Activated naive CD4-positive, alpha-beta T cell treated with anti-CD3 and anti-CD28 coated beads, Interleukin-2, amount 50 U/mL, for 72 hours (primary cell): ENCODE measurements at regions not wholly inside any gene's neighbourhood (a gene's known extent, or its start where the extent isn't known, plus 50 kb on each side); places are given as distances from the start of the nearest gene placed in this dataset.

Experiments
- ATAC-seq, 2 donors: fragments of 150-1000 bp; cut with Tn5 transposase; 2 replicates each; pipeline ENCODE4 v1.10.0; 2021; ENCODE audit warnings: mild to moderate bottlenecking in 2 of 2, moderate library complexity in 2 of 2
- DNase-seq, 2 donors: peaks; one replicate each; pipeline ENCODE4 v3.0.0; 2021 to 2022; ENCODE audit warnings: low spot score in 2 of 2
- H3K27ac Mint-ChIP-seq, 2 donors: one replicate each; pipeline ENCODE4 v1.8.0; 2022; ENCODE audit warnings: mild to moderate bottlenecking in 2 of 2, mixed read lengths in 2 of 2
- H3K36me3 Mint-ChIP-seq, 2 donors: one replicate each; pipeline ENCODE4 v1.8.0; 2022; ENCODE audit warnings: mixed read lengths in 2 of 2
- H3K9me3 Mint-ChIP-seq, 2 donors: one replicate each; pipeline ENCODE4 v1.8.0; 2022; ENCODE audit warnings: mixed read lengths in 2 of 2

DNA sequence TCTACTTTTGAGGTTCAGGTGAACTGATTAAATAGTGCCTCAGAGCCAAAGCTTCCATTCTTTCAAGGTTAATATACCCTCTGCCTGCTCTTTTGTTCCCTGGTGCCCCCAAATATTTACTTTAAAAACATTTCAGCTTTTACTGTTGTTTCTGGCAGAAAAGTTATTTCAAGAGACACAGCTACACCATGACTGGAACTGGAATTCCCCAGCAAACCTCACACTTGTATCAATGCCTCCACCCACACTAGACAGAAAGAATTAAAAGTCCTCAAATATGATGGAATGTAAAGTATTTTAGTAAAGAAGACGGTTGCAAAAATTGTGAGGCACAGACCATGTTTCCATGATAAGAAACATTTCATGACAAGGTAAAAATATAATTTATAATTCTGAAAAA is 720.2 kb upstream of the TYRP1 start:
- Mint-ChIP-seq H3K36me3 (no peaks in the 10 kb centered on the region), H3K9me3 (peaks cover 14 to 16% of the 10 kb centered on the region in 2 donors), H3K27ac (no peak overlapping the region)
- no peak for DNase-seq
- ATAC-seq: no peak

DNA sequence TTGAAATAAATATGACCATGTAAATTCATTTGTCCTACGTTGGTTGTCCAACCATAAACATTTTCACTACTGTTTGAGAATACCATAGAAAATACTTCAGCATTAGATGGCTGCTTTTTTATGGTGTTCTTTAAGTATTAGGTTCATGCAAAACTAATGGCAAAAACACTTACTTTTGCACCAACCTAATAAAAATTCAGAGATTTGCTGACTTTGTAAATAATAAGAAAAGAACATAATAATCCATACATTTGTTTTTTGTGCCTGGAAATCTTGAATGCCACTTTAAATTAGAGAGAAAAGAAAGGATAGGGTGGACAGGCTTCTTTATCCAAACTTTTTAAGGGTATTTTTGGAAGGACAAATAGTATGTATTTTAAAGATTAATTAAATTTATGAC is 719.7 kb upstream of the TYRP1 start:
- peaks cover 14 to 19% of the 10 kb centered on the region in 2 donors for H3K9me3 Mint-ChIP-seq
- H3K27ac Mint-ChIP-seq: no peak overlapping the region
- no peak for ATAC-seq
- H3K36me3 Mint-ChIP-seq: no peaks in the 10 kb centered on the region
- DNase-seq: no peak

DNA sequence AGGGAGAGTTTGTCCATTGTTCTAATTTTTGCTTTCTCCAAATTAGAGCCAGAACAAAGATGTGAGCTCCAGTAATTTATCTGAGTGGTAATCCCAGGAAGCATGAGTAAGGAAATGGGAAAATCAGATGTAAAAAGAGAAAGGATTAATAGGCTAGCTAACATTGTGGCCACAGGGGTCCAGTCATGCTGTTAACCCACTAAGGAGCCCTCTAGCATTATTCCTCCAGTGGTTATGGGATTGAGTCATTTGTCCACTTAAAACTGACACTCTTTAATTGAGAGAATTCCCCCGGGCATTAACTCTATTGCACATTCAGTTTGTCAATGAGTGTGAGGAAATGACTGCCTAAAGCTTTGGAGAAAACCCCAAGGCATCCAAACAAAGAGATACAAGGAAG is 700.3 kb upstream of the TYRP1 start:
- ATAC-seq: no peak
- Mint-ChIP-seq H3K9me3 (peaks cover 14 to 15% of the 10 kb centered on the region in 2 donors), H3K36me3 (peaks cover 0 to 6% of the 10 kb centered on the region in 2 donors), H3K27ac (no peak overlapping the region)
- no peak for DNase-seq

DNA sequence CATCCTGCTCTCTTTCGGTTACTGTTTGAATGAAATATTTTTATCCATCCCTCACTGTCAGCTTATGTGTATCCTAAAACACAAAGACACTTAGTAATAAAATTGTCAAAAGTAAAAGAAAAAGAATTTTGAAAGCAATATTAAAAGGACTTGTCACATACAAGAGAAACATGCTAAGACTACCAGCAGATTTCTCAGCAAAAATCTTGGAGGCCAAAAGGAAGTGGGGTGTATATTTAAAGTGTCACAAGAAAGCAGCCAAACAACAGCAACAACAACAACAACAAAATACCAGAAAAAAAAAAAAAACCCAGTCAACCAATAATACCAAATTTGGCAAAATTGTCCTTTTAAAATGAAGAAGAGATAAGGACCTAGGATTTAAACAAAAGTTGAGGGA is 678.7 kb upstream of the TYRP1 start:
- DNase-seq (no peak), ATAC-seq (no peak)
- Mint-ChIP-seq H3K9me3 (peaks cover 27 to 28% of the 10 kb centered on the region in 2 donors), H3K36me3 (peaks cover 0 to 7% of the 10 kb centered on the region in 2 donors), H3K27ac (no peak overlapping the region)

DNA sequence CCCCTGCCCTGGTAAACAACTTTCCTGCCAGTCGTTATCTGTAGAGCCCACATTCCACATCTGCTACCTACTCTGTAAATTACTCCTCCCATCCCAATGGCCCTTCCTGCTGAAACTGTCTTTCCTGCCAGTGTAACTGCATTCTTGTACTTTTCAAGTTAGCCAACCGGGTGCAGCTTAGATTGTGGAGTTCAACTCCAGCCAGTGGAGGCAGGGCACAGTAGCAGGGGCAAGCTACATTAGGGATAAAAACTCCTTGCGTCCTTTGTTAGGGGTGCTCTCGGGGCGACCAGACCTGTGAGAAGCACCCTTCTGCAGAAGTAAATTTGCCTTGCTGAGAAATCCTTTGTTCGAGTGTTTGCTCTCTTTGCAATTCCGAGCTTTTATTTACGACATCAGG is 639.0 kb upstream of the TYRP1 start:
- no peak for ATAC-seq
- DNase-seq: no peak
- peaks cover 26 to 38% of the 10 kb centered on the region in 2 donors for H3K9me3 Mint-ChIP-seq
- peaks cover 12 to 18% of the 10 kb centered on the region in 2 donors for H3K36me3 Mint-ChIP-seq
- no peak overlapping the region for H3K27ac Mint-ChIP-seq

DNA sequence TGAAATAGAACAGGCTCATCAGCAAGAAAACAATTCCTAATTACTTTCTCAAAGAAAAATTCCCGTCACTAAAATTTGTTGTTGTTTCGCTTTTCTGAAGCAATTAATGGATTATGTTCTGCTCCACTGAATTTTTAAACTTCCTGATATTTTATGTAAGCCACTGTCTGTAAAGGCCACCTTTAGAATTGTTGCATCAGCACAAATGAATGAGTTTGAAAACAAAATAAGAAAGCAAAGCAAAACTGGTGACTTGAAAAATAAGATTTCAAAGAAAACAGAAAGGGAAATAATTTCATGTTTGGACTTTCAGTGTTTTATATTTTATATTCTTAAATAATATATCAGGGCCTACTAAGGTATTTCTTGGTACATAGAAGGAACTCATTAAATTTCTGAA is 636.3 kb upstream of the TYRP1 start:
- Mint-ChIP-seq H3K27ac (no peak overlapping the region), H3K9me3 (peaks cover 33 to 49% of the 10 kb centered on the region in 2 donors), H3K36me3 (peaks cover 12 to 18% of the 10 kb centered on the region in 2 donors)
- ATAC-seq (no peak), DNase-seq (no peak)

DNA sequence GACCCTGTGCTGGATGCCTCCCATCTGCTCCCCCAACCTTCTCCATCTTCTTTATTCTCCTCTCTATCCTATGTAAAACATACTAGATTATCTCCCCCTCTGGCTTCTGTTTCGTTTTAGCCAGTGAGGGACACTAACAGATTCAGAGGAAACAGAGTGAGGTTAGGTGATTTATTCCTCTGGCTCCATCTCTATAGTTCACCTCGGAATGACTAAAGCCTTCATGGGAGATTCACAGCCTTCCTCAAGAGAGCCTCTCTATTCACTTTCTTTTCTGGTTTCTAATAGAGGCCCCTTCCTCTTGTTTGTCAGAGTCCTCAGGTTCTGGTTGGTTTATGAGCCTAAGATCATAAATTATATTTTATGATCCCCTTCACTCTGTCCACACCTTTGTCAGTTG is 633.1 kb upstream of the TYRP1 start:
- H3K36me3 Mint-ChIP-seq: peaks cover under 1 to 7% of the 10 kb centered on the region in 2 donors
- no peak for ATAC-seq

DNA sequence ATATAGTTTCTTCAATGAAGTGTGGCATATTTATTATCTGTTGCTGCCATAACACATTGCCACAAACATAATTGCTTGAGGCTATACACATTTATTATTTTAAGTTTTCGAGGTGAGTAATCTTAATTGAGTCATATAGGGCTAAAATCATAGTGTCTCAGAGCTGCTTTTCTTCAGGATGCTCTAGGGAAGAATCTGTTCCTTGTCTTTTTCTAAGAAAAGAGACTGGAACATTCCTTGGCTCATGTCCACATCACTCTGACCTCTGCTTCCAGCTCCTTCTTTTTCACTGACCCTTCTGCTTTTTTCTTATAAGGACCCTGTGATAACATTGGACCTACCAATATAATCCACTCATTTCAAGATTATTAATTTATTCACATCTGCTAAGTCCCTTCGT is 632.4 kb upstream of the TYRP1 start:
- H3K36me3 Mint-ChIP-seq: peaks cover 0 to 6% of the 10 kb centered on the region in 2 donors

More for the DNA sequence above, 633.1 kb upstream of the TYRP1 start:
- no peak for DNase-seq
- Mint-ChIP-seq H3K27ac (no peak overlapping the region), H3K9me3 (peaks cover 10 to 28% of the 10 kb centered on the region in 2 donors)

DNA sequence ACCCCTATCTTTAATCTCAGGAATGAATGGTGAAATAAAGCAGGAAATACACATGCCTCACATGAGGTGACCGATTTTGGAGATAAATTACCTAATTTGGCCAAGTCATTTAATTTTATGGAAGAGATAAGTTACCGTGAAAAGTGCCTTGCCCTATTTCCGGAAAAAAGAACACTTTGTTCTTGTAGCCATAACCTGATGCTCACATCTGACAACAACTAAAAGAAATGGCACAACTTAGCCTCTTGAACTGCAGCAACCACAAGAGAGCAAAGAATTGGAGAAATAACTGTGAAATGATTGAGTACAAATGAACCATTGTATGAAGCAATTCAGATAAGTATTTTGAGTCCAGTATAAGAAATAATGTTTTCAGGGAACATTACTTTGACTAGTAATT is 628.1 kb upstream of the TYRP1 start:
- no peak overlapping the region for H3K27ac Mint-ChIP-seq
- H3K36me3 Mint-ChIP-seq: peaks cover 0 to 6% of the 10 kb centered on the region in 2 donors
- peaks cover 8 to 29% of the 10 kb centered on the region in 2 donors for H3K9me3 Mint-ChIP-seq
- ATAC-seq: no peak
- no peak for DNase-seq

More for the DNA sequence above, 632.4 kb upstream of the TYRP1 start:
- Mint-ChIP-seq H3K27ac (no peak overlapping the region), H3K9me3 (peaks cover 10 to 28% of the 10 kb centered on the region in 2 donors)
- no peak for DNase-seq
- no peak for ATAC-seq

DNA sequence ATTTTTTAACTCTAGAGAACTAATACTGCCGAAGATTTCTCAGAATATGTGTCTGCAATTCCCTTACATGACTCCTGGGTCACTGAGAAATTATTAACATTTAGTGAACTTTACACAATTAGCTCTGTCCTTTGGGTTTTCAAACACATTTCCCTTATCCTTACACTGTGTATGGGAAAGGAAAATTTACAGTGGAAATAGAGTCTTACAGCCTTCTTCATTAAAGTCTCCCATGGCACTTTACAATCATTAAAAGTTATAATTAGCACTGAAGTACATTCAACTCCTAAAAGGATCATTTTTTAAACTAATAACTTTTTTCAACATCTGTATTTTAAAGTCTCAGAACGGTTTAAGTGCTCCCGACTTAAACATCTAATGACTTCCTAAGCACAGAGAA is 627.5 kb upstream of the TYRP1 start:
- H3K9me3 Mint-ChIP-seq: peaks cover 5 to 26% of the 10 kb centered on the region in 2 donors
- peaks cover 0 to 6% of the 10 kb centered on the region in 2 donors for H3K36me3 Mint-ChIP-seq
- no peak for ATAC-seq
- no peak overlapping the region for H3K27ac Mint-ChIP-seq
- no peak for DNase-seq

DNA sequence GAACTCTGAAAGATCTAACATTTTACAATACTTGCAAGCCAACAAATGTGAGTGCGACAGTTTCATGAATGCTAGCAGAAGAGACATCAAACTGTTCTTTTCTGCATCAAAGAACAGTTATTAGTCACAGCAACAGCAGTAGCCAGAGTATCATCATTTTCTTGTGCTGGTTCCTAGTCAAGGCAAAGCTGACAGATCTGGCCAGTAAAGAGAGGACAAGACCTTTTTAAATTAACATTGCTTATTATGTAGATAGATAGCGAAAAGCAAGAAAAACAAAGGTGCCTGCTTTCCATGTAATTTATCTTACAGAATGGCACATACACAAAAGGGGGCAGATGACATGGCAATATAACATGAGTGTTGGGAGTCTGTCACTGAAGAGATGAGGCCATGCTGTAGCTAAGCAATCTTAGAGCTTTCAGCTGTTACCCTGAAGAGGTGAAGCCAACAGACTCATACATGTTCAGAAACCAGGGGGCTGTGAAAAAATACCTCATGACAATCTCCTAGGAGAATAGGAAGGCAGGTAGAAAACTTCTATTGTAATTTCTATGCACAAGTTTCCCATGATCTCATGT is 626.6 kb upstream of the TYRP1 start:
- no peak for ATAC-seq
- DNase-seq: no peak
- Mint-ChIP-seq H3K36me3 (peaks cover 0 to 10% of the 10 kb centered on the region in 2 donors), H3K27ac (no peak overlapping the region), H3K9me3 (peaks cover 9 to 22% of the 10 kb centered on the region in 2 donors)

DNA sequence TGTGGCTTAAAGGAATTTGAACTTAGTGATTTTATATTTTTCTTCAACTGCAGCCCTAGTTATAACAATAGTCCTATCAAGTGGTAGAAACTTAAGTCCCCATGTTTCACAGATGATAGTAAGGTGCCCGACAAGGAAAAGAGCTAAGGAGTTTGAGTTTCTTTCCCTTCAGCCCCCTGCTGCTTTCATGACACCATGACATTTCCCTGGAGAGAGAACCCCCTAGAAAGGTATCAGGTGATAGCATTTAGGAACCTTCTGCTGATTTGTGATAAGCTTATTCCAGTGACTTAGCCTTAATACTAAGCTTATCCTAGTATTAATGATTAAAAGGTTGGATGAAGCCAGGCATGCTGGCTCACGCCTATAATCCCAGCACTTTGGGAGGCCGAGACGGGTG is 623.8 kb upstream of the TYRP1 start:
- Mint-ChIP-seq H3K27ac (no peak overlapping the region), H3K36me3 (peaks cover 10 to 16% of the 10 kb centered on the region in 2 donors), H3K9me3 (peaks cover 27% of the 10 kb centered on the region in 2 donors)
- ATAC-seq: no peak
- no peak for DNase-seq

DNA sequence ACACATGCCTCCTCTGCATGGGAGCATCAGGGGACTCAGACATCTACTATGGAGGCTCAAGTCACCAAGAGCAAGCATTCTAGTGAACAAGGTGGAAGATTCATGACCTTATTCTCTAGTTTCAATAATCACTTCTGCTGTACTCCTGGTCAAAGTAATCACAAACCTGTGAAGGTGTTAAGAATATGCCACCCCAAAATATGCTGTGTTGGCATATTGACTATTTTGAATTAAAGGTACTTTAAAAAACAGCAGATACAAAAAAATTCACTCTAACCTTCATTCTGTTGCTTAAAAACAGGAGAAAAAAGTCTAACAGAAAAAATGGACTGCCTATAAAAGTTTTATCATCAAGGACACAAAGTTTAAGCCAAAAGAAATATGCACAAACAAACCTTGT is 607.8 kb upstream of the TYRP1 start:
- peaks cover 28 to 40% of the 10 kb centered on the region in 2 donors for H3K9me3 Mint-ChIP-seq
- no peak overlapping the region for H3K27ac Mint-ChIP-seq
- ATAC-seq (no peak), DNase-seq (no peak)
- peaks cover 0 to under 1% of the 10 kb centered on the region in 2 donors for H3K36me3 Mint-ChIP-seq

DNA sequence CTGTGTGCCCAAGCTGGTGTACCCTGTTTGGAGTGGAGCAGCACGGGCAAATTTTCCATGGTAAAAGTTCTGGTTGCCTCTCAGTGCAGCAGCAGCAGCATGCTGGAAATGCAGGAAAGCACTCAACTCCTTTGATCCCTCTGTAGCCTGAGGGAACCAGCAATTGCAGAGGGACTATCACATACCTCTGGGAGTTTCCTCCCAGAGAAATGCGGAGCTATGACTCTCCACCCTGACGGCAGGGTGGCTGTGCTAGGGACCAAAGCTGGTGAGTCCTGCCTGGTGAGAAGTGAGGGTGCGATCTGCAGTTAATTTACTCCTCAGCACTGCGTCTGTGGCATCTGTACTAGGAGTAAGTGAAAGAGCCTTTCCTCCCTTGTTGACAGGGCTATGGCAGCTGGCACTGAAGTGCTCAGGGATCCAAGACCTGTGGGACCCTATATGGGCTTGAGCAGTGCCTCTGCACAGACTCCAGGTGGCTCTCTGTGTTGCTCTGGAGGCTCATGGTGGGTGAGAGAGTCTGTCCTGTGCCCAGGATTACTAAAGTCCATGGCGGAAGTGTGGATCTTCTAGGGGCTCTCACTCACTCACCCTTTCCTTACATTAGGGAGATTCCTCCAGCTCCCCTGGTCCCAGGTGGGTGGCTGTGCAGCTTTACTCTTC is 601.2 kb upstream of the TYRP1 start:
- no peak for DNase-seq
- no peak for ATAC-seq
- Mint-ChIP-seq H3K27ac (no peak overlapping the region), H3K9me3 (peaks cover 26 to 42% of the 10 kb centered on the region in 2 donors), H3K36me3 (peaks cover 0 to 12% of the 10 kb centered on the region in 2 donors)

DNA sequence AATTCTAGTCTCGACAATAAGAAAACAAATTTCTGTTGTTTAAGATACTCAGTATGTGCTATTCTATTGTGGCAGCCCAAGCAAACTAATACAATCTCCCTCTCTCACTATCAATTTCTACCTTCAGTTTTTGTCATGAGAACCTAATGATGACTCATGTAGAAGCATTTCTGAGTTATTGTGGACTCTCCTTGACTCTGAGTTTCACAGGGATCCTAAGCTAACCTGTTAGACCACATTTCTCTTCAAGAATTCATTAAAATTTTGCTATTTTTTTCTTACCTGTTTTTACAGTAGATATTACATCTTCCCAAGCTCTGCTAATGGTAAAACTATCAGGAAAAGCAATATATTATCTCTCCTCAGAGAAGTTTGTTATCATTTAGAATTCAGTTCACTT is 599.1 kb upstream of the TYRP1 start:
- ATAC-seq: no peak
- H3K27ac Mint-ChIP-seq: no peak overlapping the region
- no peak for DNase-seq
- H3K9me3 Mint-ChIP-seq: peaks cover 18 to 26% of the 10 kb centered on the region in 2 donors
- peaks cover 0 to 12% of the 10 kb centered on the region in 2 donors for H3K36me3 Mint-ChIP-seq

DNA sequence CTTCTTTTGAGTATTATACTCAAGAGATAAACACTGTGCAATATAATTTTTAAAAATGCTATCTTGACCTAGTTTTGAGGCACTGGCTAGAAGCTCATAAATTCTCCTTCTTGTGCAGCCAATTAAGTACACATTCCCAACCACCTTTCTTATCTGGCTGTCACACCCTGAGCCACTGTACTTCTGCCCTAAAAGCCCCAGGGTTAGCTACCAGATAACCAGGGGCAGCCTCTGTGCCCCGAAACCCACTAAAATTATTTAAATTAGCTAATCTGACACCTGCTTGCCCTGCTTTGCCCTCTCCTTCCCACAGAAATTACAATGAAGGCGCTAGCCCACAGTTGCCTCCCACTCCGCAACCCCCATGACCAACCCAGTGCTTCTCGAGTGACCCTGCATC is 597.3 kb upstream of the TYRP1 start:
- Mint-ChIP-seq H3K9me3 (peaks cover 10 to 18% of the 10 kb centered on the region in 2 donors), H3K36me3 (peaks cover 0 to 7% of the 10 kb centered on the region in 2 donors), H3K27ac (no peak overlapping the region)
- ATAC-seq: no peak
- no peak for DNase-seq

DNA sequence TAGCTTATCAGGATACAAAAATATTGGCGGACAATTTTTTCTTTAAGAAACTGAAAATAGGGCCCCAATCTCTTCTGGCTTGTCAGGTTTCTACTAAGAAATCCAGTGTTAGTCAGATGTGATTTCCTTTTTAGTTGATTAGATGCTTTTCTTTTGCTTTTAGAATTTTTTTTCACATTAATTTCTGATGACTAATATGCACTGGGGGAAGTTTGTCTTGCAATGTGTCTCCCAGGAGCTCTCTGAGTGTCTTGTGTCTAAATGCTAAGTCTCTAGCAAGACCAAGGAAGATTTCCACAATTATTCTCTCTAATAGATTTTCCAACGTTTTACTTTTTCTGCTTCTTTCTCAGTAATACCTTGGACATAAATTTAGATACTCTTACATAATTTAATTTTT is 559.8 kb upstream of the TYRP1 start:
- Mint-ChIP-seq H3K27ac (no peak overlapping the region), H3K9me3 (peaks cover 13 to 28% of the 10 kb centered on the region in 2 donors), H3K36me3 (peaks cover 0 to 7% of the 10 kb centered on the region in 2 donors)
- DNase-seq (no peak), ATAC-seq (no peak)

DNA sequence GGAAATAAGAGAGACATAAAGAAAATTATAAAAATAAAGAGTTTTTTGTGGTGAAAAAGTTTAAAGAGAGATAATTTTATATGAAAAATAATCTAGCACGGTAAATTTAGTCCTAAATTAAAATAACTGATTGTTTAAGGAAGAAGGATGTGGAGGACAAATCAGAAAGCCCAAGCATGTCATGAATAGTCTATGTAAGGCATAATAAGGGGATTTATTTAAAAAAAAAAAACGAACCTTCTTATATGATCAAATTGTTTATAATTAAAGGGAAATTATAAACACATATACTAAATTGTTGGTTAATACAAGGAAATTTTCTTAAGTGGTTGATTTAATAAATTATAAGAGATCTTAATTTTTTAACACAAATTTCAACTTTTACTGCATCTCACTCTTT is 551.8 kb upstream of the TYRP1 start:
- Mint-ChIP-seq H3K27ac (no peak overlapping the region), H3K9me3 (peaks cover 23% of the 10 kb centered on the region in 2 donors), H3K36me3 (peaks cover 10 to 17% of the 10 kb centered on the region in 2 donors)
- no peak for DNase-seq
- no peak for ATAC-seq
